ENCODE measurements at regions not wholly inside any gene's neighbourhood (a gene's known extent, or its start where the extent isn't known, plus 50 kb on each side); places are given as distances from the start of the nearest gene placed in this dataset.

DNA sequence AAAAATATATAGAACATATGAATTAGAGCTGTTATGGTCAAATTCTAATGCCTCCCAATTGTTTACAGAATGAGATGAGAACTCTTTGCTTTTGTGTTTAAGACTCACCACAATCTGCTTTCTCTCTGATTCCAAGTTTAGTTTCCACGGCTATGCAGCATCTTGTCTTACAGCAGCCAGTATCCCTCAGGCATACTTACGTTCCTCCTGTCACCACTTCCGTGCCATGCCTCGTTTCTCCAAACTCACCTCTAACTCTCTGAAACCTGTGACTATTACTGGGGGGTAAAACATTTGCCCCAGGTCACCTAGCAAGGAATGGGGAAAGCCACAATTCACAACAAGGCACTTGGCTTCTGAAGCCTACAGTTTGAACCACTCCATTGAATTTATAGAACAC, 192.8 kb upstream of the NRIP1 start:
- no peak overlapping the region for H3K27ac ChIP-seq
- no peaks in the 10 kb centered on the region for H3K36me3 ChIP-seq
- no peaks in the 10 kb centered on the region for H3K4me1 ChIP-seq
- no peak for TF ChIP-seq CTCF (IDR thresholded peaks at IDR 0.05)
- H3K27me3 ChIP-seq: no peaks in the 10 kb centered on the region
- WGBS, 2 donors: 77 to 83% methylated on average over 4 of the region's 4 CpGs
- intact Hi-C loops (cut with DNase I): no loop called here
- no peak overlapping the region for H3K4me3 ChIP-seq
- ATAC-seq (no peak), DNase-seq (no peak)
- H3K9me3 ChIP-seq: no peaks in the 10 kb centered on the region

DNA sequence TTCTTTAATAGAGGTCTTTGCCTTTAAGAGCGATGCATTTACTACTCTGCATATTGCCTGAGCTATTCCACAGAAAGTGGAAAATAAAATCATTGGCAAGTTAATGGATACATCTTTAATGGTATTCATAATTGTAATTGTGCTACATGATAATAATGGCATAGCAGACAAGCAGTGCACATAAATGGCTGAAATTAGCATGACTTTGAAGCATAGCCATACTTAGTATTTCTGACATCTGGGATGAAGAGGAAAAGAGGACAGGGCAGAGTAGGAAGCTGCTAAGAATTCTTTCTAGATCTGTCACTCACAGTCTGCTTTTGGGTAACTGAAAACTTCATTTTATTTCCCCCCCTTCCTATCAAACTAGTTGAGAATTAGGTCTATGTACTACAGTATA, 195.0 kb upstream of the NRIP1 start:
- WGBS, 2 donors: 94 to 97% methylated on average over 1 of the region's 1 CpG
- Histone ChIP-seq H3K27ac (no peak overlapping the region), H3K36me3 (no peaks in the 10 kb centered on the region), H3K4me3 (no peak overlapping the region), H3K4me1 (no peaks in the 10 kb centered on the region), H3K9me3 (no peaks in the 10 kb centered on the region), H3K27me3 (no peaks in the 10 kb centered on the region)
- TF ChIP-seq CTCF (IDR thresholded peaks at IDR 0.05): no peak
- DNase-seq (no peak), ATAC-seq (no peak)
- intact Hi-C loops (cut with DNase I): no loop called here

DNA sequence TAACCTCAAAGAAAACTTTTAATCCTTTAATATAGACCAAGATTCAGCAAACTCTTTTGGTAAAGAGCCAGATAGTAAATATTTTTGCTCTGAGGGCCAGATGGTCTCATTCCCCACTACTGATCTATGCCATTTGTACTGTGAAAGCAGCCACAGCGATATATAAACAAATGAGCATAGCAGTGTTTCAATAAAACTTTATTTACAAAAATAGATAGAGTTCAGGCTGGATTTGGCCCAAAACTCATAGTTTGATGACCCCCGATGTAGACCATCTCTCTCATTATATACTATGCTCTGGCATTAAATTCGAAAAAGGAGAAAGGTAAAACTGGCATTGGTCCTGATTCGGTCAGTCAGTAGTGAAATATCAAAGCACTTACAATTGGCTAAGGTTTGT, 195.8 kb upstream of the NRIP1 start:
- no peaks in the 10 kb centered on the region for H3K36me3 ChIP-seq
- no peak for DNase-seq
- no peak for TF ChIP-seq CTCF (IDR thresholded peaks at IDR 0.05)
- WGBS, 2 donors: 96% methylated on average over 4 of the region's 4 CpGs
- no peak for ATAC-seq
- H3K27ac ChIP-seq: no peak overlapping the region
- no peaks in the 10 kb centered on the region for H3K4me1 ChIP-seq
- no peaks in the 10 kb centered on the region for H3K27me3 ChIP-seq
- H3K4me3 ChIP-seq: no peak overlapping the region
- intact Hi-C loops (cut with DNase I): no loop called here
- H3K9me3 ChIP-seq: no peaks in the 10 kb centered on the region

GRCh38 chr21:15264084-15264665, 199.4 kb upstream of the NRIP1 start:
- WGBS, 2 donors: 66 to 70% methylated on average over 2 of the region's 2 CpGs

More at GRCh38 chr21:15264084-15264665, 199.4 kb upstream of the NRIP1 start:
- ATAC-seq (no peak), DNase-seq (no peak)
- no peak for TF ChIP-seq CTCF (IDR thresholded peaks at IDR 0.05)
- Histone ChIP-seq H3K4me3 (no peak overlapping the region), H3K9me3 (no peaks in the 10 kb centered on the region), H3K27ac (no peak overlapping the region), H3K27me3 (no peaks in the 10 kb centered on the region), H3K4me1 (no peaks in the 10 kb centered on the region), H3K36me3 (no peaks in the 10 kb centered on the region)
- intact Hi-C loops (cut with DNase I): no loop called here
